Calu3 (cell line): ENCODE measurements at regions not wholly inside any gene's neighbourhood (a gene's known extent, or its start where the extent isn't known, plus 50 kb on each side); places are given as distances from the start of the nearest gene placed in this dataset.

Source experiments
- BruUV-seq: library from RNA; stranded (reverse); fragments of 400-500 nt; replicated peaks from 2 replicates; lab custom pipeline; 2021; lab: Mats Ljungman, UMichigan
- CTCF ChIA-PET: fragments of 300-600 bp; sonication (Branson Sonifier 250); formaldehyde crosslinking; loops from one replicate; lab custom pipeline; 2022; ENCODE audit warnings: antibody characterized with exemption; lab: Charles Lee
- DNase-seq: peaks from one replicate; pipeline ENCODE4 v3.0.0; 2022
- H3K27ac Mint-ChIP-seq: one replicate; pipeline ENCODE4 v1.8.0; 2022; ENCODE audit warnings: mixed read lengths; ENCODE audit not compliant: unreplicated experiment
- H3K27me3 Mint-ChIP-seq: one replicate; pipeline ENCODE4 v1.8.0; 2022; ENCODE audit warnings: mixed read lengths; ENCODE audit not compliant: unreplicated experiment
- H3K36me3 Mint-ChIP-seq: one replicate; pipeline ENCODE4 v1.8.0; 2022; ENCODE audit warnings: mild to moderate bottlenecking, moderate library complexity, mixed read lengths; ENCODE audit not compliant: insufficient read depth, unreplicated experiment
- H3K4me1 Mint-ChIP-seq: one replicate; pipeline ENCODE4 v1.8.0; 2022; ENCODE audit warnings: mild to moderate bottlenecking, low read depth, mixed read lengths; ENCODE audit not compliant: unreplicated experiment
- H3K4me3 Mint-ChIP-seq: one replicate; pipeline ENCODE4 v1.8.0; 2022; ENCODE audit warnings: mild to moderate bottlenecking, low read depth, moderate library complexity, mixed read lengths; ENCODE audit not compliant: unreplicated experiment
- H3K9me3 Mint-ChIP-seq: one replicate; pipeline ENCODE4 v1.8.0; 2022; ENCODE audit warnings: low read depth, mixed read lengths; ENCODE audit not compliant: unreplicated experiment
- intact Hi-C: fragments of 100-400 bp; cut with micrococcal nuclease; formaldehyde crosslinking; loops from one replicate; pipeline ENCODE4 v1.10.0; 2022; ENCODE audit not compliant: unreplicated experiment
- TF ChIP-seq, protein P1 (sequence below): fragments of 200-600 bp; IDR thresholded peaks from one replicate; pipeline ENCODE4 v1.8.0; 2022; ENCODE audit warnings: antibody characterized with exemption; ENCODE audit not compliant: unreplicated experiment

DNA sequence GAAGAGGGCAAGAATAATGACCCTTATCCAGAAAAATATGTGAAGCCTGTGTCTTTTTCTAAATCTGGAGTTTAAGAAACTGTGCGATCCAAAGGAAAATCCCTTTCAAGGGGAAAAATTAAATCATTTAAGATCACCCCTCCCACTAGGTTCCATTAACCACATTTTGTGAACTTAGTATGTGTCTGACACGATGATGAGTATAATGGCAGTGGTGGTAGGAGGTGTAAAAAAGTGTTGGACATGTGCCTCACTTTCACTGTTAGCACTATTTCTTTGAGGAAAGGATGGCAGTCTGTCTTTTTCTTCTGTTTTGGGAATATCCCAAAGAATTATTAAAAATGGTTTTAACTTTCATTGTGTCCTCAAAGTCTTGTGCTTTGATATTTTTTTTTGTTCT lies 392.3 kb upstream of the CITED2 start:
- no peak for DNase-seq
- Mint-ChIP-seq H3K4me3 (no peak overlapping the region), H3K9me3 (no peaks in the 10 kb centered on the region), H3K27me3 (no peaks in the 10 kb centered on the region), H3K27ac (no peak overlapping the region), H3K36me3 (no peaks in the 10 kb centered on the region), H3K4me1 (peaks cover 24% of the 10 kb centered on the region)
- intact Hi-C loops, result loop anchor here (10.0 kb wide), 2 partner anchors 182 to 392 kb away; partner anchors contain the start of gene CITED2
- no TSS peak for BruUV-seq
- CTCF ChIA-PET, result interaction anchor here (0.5 kb wide), 1 partner anchor 384 kb away, joined by 5 read pairs; no protein-coding TSS in a partner anchor
- TF ChIP-seq, protein P1, sequence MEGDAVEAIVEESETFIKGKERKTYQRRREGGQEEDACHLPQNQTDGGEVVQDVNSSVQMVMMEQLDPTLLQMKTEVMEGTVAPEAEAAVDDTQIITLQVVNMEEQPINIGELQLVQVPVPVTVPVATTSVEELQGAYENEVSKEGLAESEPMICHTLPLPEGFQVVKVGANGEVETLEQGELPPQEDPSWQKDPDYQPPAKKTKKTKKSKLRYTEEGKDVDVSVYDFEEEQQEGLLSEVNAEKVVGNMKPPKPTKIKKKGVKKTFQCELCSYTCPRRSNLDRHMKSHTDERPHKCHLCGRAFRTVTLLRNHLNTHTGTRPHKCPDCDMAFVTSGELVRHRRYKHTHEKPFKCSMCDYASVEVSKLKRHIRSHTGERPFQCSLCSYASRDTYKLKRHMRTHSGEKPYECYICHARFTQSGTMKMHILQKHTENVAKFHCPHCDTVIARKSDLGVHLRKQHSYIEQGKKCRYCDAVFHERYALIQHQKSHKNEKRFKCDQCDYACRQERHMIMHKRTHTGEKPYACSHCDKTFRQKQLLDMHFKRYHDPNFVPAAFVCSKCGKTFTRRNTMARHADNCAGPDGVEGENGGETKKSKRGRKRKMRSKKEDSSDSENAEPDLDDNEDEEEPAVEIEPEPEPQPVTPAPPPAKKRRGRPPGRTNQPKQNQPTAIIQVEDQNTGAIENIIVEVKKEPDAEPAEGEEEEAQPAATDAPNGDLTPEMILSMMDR, result no peak

DNA sequence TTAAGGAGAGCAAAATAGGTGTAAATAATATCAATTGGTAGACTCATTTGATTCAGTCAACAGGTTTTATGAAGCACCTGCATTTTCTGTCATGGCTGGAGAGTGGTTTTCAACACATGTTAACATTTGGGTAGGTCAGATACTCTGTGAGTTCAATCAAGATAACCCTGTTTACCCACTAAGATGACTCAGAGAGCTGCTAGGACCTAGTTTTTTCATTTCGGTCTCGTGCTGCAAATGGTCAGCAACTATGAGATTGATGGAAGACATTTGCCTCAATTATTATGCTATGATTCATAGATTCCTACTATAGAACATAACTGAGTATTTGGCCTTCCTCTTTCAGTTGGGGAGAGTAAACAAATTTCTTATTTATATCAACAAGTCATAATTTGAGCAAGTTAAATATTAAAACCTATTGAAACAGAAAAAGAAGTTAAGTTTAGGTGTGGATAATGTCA lies 391.4 kb upstream of the CITED2 start:
- peaks cover 24% of the 10 kb centered on the region for H3K4me1 Mint-ChIP-seq

DNA sequence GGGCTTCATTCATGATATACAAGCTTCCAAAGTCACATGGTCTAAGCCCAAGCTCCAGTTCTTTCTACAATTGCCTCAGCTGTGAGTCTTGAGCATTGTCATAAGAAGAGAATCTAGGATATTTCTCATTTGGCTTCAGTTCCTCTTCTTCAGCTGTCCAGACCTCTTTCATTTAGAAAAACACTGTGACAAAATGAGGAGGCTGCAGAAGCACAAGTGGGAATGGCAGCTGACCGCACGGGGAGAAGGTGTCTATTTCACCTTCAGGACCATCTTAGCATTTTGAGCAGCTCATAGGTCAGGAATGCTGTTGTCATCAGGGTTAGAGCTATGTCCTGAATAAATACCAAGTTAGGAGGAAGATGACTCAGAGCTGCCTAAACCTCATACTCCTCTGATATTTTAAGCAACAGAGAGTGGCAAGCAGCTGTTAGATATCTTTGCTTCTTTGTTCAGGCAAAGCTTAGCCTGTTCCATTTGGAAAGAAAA lies 390.1 kb upstream of the CITED2 start:
- no peaks in the 10 kb centered on the region for H3K27me3 Mint-ChIP-seq

More for the DNA sequence above, 391.4 kb upstream of the CITED2 start:
- TF ChIP-seq, protein P1, result no peak
- Mint-ChIP-seq H3K4me3 (no peak overlapping the region), H3K27me3 (no peaks in the 10 kb centered on the region), H3K36me3 (no peaks in the 10 kb centered on the region), H3K27ac (peak overlapping the region; percentile 39), H3K9me3 (no peaks in the 10 kb centered on the region)
- peak; percentile 24 for DNase-seq
- no TSS peak for BruUV-seq
- intact Hi-C loops, result loop anchor here (10.0 kb wide), 2 partner anchors 181 to 391 kb away; partner anchors contain the start of gene CITED2
- CTCF ChIA-PET, result no interaction called here

DNA sequence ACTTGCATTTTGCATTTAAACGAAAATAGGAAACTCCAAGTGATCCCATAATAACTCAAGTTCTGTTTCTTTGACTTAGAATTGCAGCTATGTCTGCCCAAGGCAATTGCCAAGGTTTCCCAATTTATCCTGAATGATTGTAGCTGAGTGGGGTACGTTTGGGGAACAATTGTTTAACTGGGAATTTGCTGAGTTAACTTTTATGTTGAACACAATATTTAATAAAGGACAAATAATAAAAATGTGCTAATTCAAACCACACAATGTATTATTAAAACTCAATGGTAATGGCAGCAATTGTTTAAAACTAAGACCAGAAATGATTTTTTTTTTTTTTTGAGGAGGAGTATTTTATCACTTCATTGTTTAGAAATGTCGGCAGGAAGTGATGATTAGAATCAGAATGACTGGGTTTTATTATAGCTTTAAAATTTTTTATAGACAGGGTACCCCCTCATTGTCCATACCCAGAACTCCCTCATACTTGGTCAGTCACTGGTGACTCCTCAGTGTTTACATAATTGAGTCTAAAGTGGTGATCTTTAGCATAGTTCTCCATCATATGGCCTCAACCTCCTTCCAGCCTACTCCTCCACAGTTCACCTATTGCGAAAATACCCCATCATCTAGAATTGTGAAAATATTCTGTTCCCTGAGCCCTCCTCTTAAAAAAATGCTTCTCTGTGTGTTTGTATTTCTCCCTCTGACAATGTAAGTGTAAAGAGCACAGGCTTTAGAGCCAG lies 389.2 kb upstream of the CITED2 start:
- DNase-seq, result no peak
- H3K9me3 Mint-ChIP-seq, result no peaks in the 10 kb centered on the region
- CTCF ChIA-PET, result no interaction called here
- H3K36me3 Mint-ChIP-seq, result no peaks in the 10 kb centered on the region
- intact Hi-C loops, result loop anchor here (10.0 kb wide), 2 partner anchors 179 to 389 kb away; partner anchors contain the start of gene CITED2
- no TSS peak for BruUV-seq
- peaks cover 24% of the 10 kb centered on the region for H3K4me1 Mint-ChIP-seq
- H3K27ac Mint-ChIP-seq, result no peak overlapping the region
- TF ChIP-seq, protein P1, result no peak
- H3K27me3 Mint-ChIP-seq, result no peaks in the 10 kb centered on the region
- no peak overlapping the region for H3K4me3 Mint-ChIP-seq

More for the DNA sequence above, 390.1 kb upstream of the CITED2 start:
- H3K36me3 Mint-ChIP-seq, result no peaks in the 10 kb centered on the region
- CTCF ChIA-PET, result interaction anchor here (0.7 kb wide), 1 partner anchor 911 kb away, joined by 3 read pairs; no protein-coding TSS in a partner anchor
- peak; percentile 3 for DNase-seq
- H3K27ac Mint-ChIP-seq, result no peak overlapping the region
- TF ChIP-seq, protein P1, result no peak
- no peak overlapping the region for H3K4me3 Mint-ChIP-seq
- H3K4me1 Mint-ChIP-seq, result peaks cover 24% of the 10 kb centered on the region
- H3K9me3 Mint-ChIP-seq, result no peaks in the 10 kb centered on the region
- BruUV-seq, result no TSS peak
- intact Hi-C loops, result loop anchor here (10.0 kb wide), 2 partner anchors 180 to 390 kb away; partner anchors contain the start of gene CITED2
